ENCODE measurements at regions not wholly inside any gene's neighbourhood (a gene's known extent, or its start where the extent isn't known, plus 50 kb on each side); places are given as distances from the start of the nearest gene placed in this dataset.
"Not testable (repeated sequence)": the region's sequence is repeated elsewhere in the genome, so short reads cannot be mapped to it uniquely, and the experiment has no call there.

DNA sequence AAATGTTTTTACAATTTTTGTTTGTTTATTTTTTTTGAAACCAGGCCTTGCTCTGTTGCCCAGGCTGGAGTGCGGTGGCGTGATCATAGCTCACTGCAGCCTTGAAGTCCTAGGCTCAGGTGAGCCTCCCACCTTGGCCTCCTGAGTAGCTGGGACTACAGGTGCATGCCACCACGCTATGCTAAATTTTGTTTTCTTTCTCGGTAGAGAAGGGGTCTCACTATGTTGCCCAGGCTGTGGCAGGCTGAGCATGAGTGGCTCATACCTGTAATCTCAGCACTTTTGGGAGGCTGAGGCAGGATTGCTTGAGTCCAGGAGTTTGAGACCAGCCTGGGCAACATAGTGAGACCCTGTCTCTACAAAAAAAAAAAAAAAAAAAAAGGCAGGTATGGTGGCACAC, 60.2 kb upstream of the ADGRL1 start:
- not testable (repeated sequence) for TF ChIP-seq CTCF (IDR thresholded peaks at IDR 0.05; ENCODE audit: low read depth, low read length, missing input control); REST (IDR thresholded peaks at IDR 0.05); TAF1 (conservative IDR thresholded peaks at IDR 0.05); ZBTB33 (IDR thresholded peaks at IDR 0.05); FOXA1 (IDR thresholded peaks at IDR 0.05); JUND (IDR thresholded peaks at IDR 0.05); SP1 (IDR thresholded peaks at IDR 0.05); RAD21 (IDR thresholded peaks at IDR 0.05)
- TF ChIP-seq, protein P1, sequence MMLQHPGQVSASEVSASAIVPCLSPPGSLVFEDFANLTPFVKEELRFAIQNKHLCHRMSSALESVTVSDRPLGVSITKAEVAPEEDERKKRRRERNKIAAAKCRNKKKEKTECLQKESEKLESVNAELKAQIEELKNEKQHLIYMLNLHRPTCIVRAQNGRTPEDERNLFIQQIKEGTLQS (IDR thresholded peaks at IDR 0.05), result not testable (repeated sequence)

Data from liver (tissue), 3 donors.